Tibial nerve (tissue), 4 donors: ENCODE measurements at regions not wholly inside any gene's neighbourhood (a gene's known extent, or its start where the extent isn't known, plus 50 kb on each side); places are given as distances from the start of the nearest gene placed in this dataset.

ENCODE experiments used
- EP300 ChIP-seq, 2 donors: sonication (generic); formaldehyde crosslinking; IDR thresholded peaks; one replicate each; pipeline ENCODE4 v1.6.1; 2017; ENCODE audit warnings: antibody characterized with exemption in 2 of 2, mild to moderate bottlenecking in 1 of 2
- POLR2A ChIP-seq, 2 donors: fragments of 450-650 bp; IDR thresholded peaks; one replicate each; pipeline ENCODE4 v1.6.1; 2017; ENCODE audit warnings: antibody characterized with exemption in 2 of 2, mild to moderate bottlenecking in 2 of 2, moderate library complexity in 2 of 2
- TF ChIP-seq, protein P1 (sequence below), 5 experiments: fragments of 200-600 bp in 3 of 5; fragments of 450-650 bp in 2 of 5; sonication (generic) in 3 of 5; IDR thresholded peaks; one replicate each; pipeline ENCODE4 v1.5.1; 2016 to 2019; ENCODE audit warnings: antibody characterized with exemption in 5 of 5, mild to moderate bottlenecking in 3 of 5, moderate library complexity in 2 of 5

DNA sequence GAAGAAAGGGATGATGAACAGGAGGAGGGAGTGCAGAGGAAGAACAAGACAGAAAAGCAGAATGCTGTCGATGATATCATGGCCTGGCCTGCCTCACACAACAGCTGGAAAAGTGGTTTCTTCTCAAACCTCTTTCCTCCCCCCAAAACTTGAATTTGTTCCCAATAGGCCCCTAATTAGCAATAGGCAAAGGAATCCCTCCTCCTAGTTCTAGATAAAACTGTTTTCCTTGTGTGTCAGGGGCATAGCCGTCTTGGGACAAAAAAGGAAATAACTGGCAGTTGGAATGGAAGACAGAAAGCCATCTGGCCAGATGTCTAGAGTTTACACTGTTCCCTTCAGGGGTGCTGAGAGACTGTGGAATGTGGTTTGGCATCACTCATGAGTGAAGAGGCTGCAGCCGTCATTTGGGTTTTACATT is 177.8 kb upstream of the C1QTNF7 start:
- no peak for TF ChIP-seq POLR2A (IDR thresholded peaks at IDR 0.05)
- TF ChIP-seq, protein P1, sequence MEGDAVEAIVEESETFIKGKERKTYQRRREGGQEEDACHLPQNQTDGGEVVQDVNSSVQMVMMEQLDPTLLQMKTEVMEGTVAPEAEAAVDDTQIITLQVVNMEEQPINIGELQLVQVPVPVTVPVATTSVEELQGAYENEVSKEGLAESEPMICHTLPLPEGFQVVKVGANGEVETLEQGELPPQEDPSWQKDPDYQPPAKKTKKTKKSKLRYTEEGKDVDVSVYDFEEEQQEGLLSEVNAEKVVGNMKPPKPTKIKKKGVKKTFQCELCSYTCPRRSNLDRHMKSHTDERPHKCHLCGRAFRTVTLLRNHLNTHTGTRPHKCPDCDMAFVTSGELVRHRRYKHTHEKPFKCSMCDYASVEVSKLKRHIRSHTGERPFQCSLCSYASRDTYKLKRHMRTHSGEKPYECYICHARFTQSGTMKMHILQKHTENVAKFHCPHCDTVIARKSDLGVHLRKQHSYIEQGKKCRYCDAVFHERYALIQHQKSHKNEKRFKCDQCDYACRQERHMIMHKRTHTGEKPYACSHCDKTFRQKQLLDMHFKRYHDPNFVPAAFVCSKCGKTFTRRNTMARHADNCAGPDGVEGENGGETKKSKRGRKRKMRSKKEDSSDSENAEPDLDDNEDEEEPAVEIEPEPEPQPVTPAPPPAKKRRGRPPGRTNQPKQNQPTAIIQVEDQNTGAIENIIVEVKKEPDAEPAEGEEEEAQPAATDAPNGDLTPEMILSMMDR (IDR thresholded peaks at IDR 0.05) = no peak
- TF ChIP-seq EP300 (IDR thresholded peaks at IDR 0.05) = no peak
